HG03060 (cell line): ENCODE measurements at regions not wholly inside any gene's neighbourhood (a gene's known extent, or its start where the extent isn't known, plus 50 kb on each side); places are given as distances from the start of the nearest gene placed in this dataset.
"Not testable (repeated sequence)": the region's sequence is repeated elsewhere in the genome, so short reads cannot be mapped to it uniquely, and the experiment has no call there.

Source experiments
- ATAC-seq: cut with Tn5 transposase; IDR thresholded peaks from one replicate; pipeline ENCODE4 v1.9.1; 2021; ENCODE audit warnings: low read depth, moderate number of reproducible peaks; ENCODE audit not compliant: unreplicated experiment

DNA sequence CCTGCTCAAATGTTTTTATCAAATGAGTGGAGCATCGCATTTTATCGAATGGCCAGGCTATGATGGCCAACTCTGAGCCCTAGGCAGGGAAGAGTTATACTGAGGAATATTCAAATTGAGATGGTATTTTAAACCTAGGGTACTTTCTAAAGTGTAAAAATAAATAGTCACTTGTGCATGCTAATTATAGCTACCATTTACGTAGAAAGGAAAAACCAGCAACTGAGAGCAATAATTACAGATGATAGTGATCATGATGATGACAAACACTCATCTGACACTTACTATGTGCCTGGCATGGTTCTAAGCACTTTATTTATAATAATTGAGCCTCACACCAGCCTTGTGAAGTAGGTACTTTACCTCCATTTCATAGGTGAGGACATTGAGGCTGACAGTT, 455.7 kb downstream of the CD83 start:
- ATAC-seq, result no peak

DNA sequence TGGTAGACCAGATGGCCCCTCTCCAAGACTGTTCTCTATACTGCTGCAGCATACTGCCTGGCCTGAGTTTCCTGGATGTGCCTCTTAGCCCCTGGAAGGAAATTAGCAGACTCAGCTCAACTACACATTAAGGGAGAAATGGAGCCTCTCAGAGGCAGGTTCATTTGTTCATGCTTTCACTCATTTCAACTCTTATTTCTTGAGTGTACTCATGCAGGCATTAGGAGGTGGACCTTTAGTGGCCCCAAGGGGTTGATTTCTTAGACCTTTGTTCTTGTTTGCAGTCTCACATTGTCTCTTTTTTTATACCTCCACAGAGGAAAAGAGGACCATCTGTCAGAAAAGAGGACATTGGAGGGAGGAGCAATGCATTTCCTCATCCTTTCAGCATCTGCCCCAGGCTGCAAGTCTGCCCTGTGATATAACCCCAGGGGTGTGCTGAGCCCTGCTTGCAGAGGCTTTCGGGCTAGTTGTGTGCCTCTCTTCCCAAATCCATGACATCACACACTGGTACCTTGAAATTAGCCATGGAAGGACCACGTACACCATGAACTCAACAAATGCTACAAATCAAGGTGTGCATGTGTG, 456.2 kb downstream of the CD83 start:
- ATAC-seq, result no peak

DNA sequence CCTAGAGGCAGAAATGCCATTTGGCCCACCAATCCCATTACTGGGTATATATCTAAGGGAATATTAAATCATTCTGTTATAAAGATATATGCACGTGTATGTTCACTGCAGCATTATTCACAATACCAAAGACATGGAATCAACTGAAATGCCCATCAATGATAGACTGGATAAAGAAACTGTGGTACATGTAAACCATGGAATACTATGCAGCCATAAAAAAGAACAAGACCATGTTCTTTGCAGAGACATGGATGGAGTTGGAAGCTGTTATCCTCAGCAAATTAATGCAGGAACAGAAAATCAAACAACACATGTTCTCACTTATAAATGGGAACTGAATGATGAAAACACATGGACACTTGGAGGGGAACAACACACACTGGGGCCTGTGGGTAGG, 458.4 kb downstream of the CD83 start:
- no peak for ATAC-seq

DNA sequence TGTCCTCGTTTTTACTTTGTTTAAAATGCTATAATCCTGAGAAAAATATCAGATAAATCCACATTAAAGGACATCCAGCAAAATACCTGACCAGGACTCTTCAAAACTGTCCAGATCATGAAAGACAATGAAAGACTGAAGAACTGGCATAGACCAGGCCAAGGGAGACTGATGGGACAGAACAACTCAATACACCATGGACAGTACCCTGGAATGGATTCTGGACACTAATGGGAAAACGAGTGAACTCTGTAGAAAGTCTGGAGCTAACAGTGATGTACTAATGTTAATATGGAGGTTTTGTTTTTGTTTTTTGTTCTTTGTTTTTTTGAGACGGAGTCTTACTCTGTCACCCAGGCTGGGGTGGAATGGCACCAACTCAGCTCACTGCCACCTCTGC, 461.4 kb downstream of the CD83 start:
- no peak for ATAC-seq

DNA sequence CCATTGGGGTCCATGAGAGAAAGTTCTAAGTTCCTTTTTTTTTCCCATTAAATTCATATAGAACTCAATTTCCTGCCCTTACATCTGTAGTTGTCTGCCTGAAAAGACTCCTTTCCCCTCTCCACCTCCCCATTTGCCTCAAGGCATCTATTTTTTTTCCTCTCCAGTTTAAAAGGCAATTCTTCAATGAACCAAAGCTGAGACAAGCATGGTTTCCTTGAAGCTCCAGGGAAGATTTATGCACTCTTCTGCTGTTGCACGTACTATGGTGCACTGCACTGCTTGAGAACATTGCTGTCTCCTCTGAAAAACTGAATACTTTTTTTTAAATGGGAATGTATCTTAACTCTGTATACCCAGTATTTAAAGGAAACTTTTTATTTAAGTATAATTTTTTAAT, 465.2 kb downstream of the CD83 start:
- ATAC-seq, result no peak

DNA sequence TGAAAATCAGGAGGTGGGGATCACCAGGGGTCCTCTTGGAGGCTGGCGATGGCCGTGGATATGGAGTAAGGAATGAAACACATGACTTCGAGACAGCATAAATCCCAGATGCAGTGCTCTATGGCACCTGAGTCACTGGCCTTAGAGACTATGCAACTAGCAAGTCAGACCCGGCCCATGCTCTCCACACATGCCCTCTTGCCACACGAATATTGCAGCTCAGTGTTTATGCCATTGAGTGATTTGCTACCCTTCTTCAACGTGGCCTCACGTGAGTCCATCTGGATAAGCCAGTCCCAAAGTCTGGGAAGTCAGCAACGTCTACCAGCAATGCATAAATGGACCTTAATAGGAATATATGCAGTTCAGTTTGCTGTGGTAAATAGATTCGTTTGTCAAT, 466.3 kb downstream of the CD83 start:
- no peak for ATAC-seq

DNA sequence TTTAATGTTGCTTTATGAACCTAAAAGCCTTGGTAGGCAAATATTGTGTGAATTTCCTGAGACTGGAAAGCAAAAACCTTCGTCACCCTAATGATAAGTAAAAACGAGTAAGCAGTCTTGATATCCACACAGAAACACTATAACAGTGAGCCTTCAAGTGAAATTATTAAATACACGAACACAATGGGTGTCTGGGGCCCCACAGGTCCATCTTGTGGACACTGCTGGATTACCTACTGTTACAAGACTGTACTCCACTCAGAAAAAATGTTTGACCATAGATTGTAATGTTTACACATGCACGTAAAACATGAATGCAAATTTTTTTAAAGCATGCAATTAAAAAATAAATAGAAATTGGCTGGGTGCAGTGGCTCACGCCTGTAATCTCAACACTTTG, 466.9 kb downstream of the CD83 start:
- no peak for ATAC-seq

DNA sequence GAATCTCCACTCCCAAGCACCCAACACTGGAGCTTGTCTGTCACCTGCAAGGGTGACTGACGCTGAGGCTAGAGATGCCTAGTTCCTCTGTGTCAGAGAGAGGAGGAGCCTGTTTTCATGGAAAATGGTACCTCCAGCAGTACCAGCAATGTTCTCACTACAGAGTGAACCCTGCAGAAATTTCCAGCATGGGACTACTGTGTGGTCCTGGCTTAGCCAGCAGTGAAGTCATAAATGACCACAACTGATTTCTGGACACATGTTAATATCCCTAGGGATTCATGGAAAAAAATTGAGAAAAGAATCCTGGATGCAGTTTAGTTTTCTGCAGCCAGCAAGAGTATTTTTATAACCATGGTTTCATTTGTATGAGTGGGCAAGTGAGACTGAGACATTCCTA, 468.1 kb downstream of the CD83 start:
- no peak for ATAC-seq

DNA sequence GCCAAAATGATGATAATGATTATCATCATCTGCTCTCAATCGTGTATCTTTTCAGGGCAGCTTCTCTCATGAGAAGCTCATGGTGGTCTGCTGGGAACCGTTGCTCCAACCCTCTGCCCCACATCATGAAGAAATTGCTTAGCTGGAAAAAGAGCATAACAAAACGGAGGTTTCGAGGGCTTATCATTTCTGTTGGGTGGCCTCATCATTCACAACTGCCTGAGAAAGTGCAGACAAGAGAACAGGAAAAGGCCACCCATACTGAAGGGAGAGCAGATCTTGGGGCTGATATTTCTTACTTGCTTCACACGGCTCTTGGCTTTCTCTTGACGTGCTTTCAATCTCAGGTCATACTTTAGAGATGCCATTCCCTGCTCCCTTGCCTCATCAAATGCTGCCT, 471.6 kb downstream of the CD83 start:
- no peak for ATAC-seq

DNA sequence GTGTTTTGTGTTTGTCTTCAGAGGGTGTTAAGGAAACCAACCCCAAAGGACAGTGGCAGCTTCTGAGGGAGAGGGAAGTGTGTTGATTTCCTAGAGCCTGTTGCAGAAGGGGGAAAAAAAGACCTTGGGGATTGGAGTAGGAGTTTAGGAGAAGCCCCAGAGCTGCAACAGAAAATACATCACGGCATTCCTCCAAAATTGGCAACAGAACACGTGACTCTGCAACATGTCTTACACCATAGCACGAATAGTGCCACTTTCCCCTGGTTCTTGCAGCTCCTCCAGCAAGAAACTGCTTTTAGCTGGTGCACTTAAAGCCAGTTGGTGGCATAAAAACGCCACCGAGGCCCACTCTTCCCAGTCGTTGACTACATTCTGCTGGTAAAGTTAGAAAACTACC, 473.0 kb downstream of the CD83 start:
- ATAC-seq, result no peak

DNA sequence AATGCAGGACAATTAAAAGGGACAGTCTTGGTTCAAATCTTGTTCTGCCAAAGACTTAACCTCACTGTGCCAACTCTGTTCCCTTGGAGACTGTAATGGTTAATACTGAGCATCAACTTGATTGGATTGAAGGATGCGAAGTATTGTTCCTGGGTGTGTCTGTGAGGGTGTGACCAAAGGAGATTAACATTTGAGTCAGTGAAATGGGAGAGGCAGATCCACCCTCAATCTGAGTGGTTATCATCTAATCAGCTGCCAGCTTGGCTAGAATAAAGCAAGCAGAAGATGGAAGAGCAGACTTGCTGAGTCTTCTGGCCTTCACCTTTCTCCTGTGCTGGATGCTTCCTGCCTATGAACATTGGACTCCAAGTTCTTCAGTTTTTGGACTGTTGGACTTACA, 474.4 kb downstream of the CD83 start:
- no peak for ATAC-seq

DNA sequence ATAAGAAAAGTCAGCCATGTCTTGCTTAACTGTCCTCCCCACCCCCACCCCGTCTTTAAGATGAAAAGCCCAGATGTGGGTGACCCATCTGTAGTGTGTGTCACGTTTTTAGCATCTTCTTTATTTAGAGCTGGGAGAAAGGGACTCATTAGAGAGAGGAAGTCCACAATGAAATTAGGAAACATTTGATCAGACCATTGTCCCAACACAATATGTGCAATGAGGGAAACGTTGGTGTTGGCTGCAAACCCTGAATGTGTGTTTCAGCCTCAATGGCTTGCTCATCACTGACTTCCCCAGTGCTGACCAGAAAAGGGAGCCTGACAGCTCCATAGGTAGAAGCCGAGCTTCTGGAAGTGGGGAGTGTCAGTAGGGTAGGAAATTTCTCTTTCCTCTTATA, 475.7 kb downstream of the CD83 start:
- no peak for ATAC-seq

DNA sequence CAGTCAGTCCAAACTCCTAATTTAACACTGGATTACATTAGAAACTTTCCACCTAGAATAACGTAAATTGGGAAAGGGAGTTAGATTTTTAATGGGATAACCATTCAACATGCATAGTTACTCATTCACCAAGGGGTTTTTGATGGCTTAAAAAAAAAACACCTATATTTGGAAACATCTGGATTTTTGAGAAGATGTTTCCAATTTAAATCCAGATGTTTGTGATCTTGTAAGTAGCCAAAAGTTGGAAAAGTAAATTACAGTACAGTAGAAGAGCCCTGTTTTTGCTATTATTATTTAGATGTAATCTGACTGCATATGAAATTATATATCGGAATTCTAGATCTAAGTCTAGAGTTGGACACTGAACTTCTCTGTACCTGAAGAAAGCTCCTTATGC, 478.2 kb downstream of the CD83 start:
- no peak for ATAC-seq

DNA sequence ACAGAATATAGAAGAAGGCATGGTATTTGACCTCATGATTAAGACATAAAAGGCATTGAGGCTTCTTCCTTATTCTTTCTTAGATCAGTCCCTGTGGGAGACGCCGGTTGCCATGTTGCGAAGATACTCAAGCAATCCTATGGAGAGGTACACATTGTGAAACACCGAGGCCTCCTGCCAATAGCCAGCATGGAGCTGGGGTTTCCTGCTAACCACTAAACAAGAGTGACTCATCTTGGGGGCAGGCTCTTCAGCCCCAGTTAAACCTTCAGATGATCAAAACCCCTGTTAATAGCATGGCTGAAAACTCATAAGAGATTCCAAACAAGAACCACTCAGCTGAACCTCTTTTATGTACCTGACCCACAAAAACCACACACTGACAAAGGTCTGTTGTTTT, 478.8 kb downstream of the CD83 start:
- ATAC-seq, result no peak

DNA sequence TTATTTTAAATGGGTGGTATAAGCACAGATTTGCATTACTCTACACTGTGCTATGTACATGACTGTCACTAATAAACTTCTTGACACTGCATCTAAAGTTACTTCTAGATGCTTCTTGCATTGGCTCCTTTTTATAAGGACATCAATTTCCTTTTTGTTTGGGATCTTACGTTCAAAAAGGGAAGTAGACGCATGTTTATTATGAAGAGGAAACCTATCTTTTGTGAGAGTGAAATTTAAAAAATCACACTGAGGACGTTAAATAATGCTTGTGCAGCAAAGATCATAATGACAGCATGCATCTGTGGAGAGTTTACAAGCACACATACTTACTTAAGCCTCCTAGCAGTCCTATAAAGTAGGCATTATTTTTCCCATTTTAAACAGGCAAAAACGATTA, 479.5 kb downstream of the CD83 start:
- ATAC-seq, result no peak

DNA sequence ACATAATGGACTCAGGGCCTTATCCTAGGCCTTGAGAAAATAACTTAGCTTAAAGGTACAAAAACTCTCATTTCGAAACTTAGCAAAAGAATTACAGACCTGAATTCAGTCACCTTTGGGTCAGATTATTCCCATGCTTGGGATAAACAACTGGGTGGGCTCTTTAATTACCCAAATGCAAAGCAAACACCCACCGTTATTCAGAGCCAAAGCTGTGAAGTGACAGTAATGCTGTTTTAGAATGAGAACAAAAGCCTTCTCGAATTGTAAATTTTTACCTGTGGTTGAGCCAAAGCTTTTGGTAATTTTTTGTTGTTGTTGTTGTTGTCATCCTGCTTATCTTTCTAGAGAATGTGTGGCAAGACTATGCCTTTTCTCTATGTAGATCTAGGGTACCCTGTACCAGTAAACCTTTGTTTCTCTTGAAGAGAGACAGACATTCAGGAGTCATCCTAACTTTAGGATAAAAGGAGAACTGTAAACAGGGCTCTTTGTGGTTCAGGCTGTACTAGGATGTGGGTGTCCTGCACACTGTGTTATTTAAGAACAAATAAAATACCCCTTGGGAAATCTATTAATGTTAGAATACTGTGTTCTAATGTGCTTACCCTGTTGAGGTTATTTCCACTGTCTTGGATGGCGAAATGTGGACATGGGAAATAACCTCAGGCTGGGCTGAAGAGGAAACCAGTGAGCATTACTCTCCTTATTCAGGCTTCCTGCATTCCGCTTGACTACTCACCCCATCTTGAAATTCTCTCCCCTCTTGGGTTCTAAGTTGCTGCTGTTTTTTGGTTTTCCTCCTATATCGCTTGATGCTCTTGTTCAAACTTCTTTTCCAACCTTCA, 480.7 kb downstream of the CD83 start:
- ATAC-seq, result no peak

DNA sequence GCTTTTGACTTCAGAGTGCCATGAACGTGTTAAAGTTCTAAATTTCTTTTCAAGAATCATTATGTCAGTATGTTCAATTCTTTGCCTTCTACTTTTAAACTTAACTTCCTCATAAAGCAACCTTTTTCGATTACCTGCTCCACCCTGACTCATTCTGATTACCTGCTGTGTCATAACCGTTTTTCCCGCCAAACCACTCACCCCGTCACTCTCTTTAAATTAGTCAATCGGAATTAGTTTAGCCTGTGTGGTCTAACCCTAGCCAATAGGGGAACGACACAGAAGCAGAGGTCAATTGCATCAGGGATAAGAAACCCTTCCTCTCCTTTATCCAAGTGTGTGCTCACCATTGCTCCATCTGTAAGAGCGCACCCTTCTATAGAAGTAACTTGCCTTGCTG, 482.7 kb downstream of the CD83 start:
- ATAC-seq, result not testable (repeated sequence)

DNA sequence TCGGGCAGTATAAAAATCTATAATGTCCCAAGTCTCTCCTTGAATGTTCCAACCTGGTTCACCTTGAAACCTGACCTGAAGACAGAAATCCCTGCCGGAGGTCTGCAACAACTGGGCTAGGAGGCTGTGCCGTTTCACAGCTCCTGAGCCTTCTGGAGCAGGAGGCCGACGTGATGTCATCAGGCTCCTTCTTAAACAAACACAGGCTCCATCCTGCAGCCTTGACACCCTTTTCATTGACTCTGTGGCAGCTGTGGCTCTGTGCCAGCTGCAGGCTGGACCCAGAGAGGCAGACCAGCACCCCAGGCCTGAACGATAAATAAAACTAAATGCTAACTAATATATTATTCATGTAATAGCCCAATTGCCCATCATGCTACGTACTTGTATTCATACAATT, 483.9 kb downstream of the CD83 start:
- no peak for ATAC-seq

DNA sequence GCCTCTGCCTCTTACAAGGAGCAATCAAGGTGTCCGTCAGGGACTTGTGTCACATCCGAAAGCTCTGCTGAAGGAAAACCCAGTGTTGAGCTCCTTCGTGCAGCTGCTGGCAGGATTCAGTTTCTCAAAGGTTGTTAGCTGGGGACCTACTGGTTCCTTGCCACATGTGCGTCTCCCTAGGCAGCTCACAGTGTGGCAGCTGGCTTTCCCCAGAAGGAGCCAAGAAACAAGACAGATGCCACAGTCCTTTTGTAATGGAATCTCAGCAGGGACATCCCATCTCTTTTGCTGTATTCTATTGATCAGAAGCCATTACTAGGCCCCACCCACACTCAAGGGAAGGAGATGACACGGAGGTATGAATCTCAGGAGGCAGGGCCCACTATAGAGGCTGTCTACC, 488.8 kb downstream of the CD83 start:
- ATAC-seq, result no peak

DNA sequence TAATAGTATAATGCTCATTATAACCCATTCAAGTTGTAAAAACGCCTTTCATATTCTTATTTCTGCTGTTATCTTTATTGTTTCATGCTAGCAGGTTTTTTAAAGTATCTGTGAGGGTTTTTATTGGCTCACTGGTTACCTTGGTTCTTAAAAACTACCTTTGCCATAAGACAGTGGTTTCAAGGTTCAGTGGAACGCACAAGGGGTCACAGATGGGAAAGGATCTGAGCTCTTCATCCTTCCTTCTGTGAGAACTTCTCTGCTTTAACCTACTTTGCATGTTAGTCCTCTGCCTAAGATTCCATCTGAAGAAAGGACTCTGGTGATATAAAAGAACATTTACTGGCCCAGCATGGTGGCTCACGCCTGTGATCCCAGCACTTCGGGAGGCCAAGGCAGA, 492.6 kb downstream of the CD83 start:
- no peak for ATAC-seq

DNA sequence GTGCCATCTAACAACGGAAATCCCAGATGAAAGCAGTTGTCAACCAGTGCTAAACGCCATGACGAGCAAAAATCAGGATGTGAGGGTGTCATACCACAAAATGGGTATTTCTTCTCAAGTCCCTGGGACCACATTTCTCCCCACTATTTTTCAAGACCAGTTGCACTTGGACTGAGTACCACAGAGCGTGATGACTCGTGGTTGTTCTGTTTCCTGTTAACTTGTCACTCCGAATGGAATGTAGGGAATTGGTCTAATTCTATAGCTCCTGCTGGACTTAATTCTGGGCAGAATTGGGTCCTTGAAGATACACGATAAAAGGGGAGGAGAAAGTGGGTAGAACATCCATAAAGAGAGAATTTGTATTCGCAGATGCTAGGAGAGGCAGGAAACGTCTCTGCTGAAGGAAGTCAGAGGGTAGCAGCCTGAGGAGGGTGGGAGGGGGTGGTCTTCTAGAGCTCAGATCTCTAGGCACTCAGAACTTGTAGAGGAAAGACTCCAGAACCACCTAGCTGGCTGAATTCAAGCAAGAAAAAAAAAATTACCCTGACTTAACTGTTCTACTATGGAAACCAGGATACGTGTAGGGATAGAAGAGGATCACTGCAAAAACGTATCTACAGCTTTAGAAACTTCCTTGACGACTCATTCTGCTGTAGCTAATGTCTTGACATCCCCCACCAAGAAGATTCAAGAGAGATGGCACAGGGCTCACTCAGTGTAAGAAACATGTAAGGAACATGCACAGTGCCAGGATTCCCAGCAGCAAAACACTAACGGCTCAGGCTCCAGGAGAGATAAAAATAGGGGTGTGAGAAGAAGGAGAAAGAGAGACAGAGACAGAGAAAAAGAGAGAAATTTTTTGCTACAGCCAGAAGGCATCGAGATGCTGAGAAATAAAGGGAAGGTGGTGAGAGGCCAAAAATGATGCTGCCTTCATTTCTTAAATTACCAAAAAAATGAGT, 494.7 kb downstream of the CD83 start:
- no peak for ATAC-seq
